ENCODE measurements at regions not wholly inside any gene's neighbourhood (a gene's known extent, or its start where the extent isn't known, plus 50 kb on each side); places are given as distances from the start of the nearest gene placed in this dataset.

GRCh38 chr3:5768281-5768945 lies 580.9 kb downstream of the EDEM1 start:
- no peak for TF ChIP-seq ZBTB21 (CRISPR knock-in tag; IDR thresholded peaks at IDR 0.05)
- no peak for TF ChIP-seq CREB1 (IDR thresholded peaks at IDR 0.05)
- TF ChIP-seq CREB1 (CRISPR knock-in tag; IDR thresholded peaks at IDR 0.05), result no peak
- TF ChIP-seq MLX (CRISPR knock-in tag; IDR thresholded peaks at IDR 0.05), result no peak
